ENCODE measurements at regions not wholly inside any gene's neighbourhood (a gene's known extent, or its start where the extent isn't known, plus 50 kb on each side); places are given as distances from the start of the nearest gene placed in this dataset.

- TF ChIP-seq CHD7 (IDR thresholded peaks at IDR 0.05; ENCODE audit: insufficient replicate concordance, low read length) (no peak), NRF1 (IDR thresholded peaks at IDR 0.05; ENCODE audit: low read depth, low read length) (no peak), GABPA (IDR thresholded peaks at IDR 0.05; ENCODE audit: borderline replicate concordance, insufficient read depth, low read length) (no peak), SUZ12 (IDR thresholded peaks at IDR 0.05; ENCODE audit: low read length) (no peak), SP1 (IDR thresholded peaks at IDR 0.05; ENCODE audit: low read depth, low read length) (no peak), E2F6 (IDR thresholded peaks at IDR 0.05) (no peak), ASH2L (IDR thresholded peaks at IDR 0.05; ENCODE audit: low read length) (no peak), POU5F1 (IDR thresholded peaks at IDR 0.05; ENCODE audit: low read depth, low read length) (no peak), KDM5A (IDR thresholded peaks at IDR 0.05; ENCODE audit: low read length) (no peak), CHD1 (IDR thresholded peaks at IDR 0.05; ENCODE audit: low read depth, low read length) (no peak), CTBP2 (IDR thresholded peaks at IDR 0.05; ENCODE audit: borderline replicate concordance, insufficient read depth, insufficient read length, low read length) (no peak), EGR1 (IDR thresholded peaks at IDR 0.05; ENCODE audit: borderline replicate concordance, low read depth, low read length) (no peak)
Observed at GRCh38 chr13:48888613-48889012, 87.1 kb upstream of the FNDC3A start (continued).
